GM18861 (cell line): ENCODE measurements at regions not wholly inside any gene's neighbourhood (a gene's known extent, or its start where the extent isn't known, plus 50 kb on each side); places are given as distances from the start of the nearest gene placed in this dataset.
"Not testable (repeated sequence)": the region's sequence is repeated elsewhere in the genome, so short reads cannot be mapped to it uniquely, and the experiment has no call there.

ENCODE experiments used
- ATAC-seq: cut with Tn5 transposase; IDR thresholded peaks from one replicate; pipeline ENCODE4 v1.9.1; 2021; ENCODE audit not compliant: unreplicated experiment

DNA sequence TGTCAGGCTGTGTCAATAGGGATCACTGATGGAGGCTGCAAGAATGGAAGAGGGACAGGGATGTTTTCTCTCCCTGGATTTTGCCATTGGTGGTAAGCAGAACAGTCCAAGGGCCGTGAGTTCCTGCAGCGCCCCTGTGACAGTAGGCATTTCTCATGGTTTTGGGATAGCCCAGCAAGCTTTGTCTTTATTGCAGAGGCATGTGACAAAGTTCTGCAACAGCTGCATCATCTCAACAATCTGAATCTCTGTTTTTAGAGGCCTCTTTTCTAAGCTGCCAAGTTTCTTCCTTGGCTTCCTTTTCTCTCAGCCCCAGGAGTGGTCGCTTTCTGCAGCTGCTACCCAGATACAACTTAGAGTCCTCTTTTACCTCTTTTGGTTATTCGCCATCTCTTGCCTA, 95.7 kb upstream of the TSHZ3 start:
- no peak for ATAC-seq

DNA sequence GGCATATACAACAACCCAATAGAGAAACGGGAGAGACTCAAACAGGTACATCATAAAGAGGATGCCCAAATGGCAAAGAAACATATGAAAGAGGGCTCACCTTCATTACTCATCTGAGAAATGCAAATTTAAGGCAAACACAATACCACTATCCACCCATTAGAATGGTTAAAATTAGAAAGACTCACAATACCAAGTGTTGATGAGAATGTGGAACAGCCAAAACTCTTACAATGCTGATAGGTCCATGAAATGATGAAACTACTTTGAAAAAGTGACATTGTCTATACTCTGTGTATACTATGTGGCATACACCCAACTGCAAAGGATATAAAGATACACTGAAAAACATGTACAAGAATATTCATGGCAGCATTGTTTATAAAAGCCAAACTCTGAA, 96.2 kb upstream of the TSHZ3 start:
- ATAC-seq = no peak

- no peak for ATAC-seq
Measured at GRCh38 chr19:31448221-31448657, 99.0 kb upstream of the TSHZ3 start.

GRCh38 chr19:31449379-31449778, 100.1 kb upstream of the TSHZ3 start:
- ATAC-seq = no peak

GRCh38 chr19:31450696-31451095, 101.5 kb upstream of the TSHZ3 start:
- no peak for ATAC-seq

- ATAC-seq = no peak
Measured at GRCh38 chr19:31451686-31452330, 102.6 kb upstream of the TSHZ3 start.

DNA sequence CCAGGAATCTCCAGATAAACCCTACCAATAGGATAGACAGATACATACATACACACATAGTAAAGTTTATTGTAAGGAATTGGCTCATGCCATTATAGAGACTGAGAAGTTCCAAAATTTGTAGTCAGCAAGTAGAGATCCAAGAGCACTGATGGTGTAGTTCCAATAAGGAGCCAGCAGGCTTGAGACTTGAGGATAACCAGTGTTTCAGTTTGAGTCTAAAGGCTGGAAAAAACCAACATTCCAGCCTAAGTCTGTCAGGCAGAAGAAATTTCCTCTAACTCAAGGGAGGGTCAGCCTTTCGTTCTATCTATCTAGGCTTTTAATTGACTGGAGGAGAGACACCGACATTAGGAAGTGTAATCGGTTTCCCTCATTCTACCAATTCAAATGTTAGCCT, 110.2 kb upstream of the TSHZ3 start:
- ATAC-seq = no peak

- ATAC-seq = no peak
Measured at GRCh38 chr19:31461814-31462539, 112.7 kb upstream of the TSHZ3 start.

DNA sequence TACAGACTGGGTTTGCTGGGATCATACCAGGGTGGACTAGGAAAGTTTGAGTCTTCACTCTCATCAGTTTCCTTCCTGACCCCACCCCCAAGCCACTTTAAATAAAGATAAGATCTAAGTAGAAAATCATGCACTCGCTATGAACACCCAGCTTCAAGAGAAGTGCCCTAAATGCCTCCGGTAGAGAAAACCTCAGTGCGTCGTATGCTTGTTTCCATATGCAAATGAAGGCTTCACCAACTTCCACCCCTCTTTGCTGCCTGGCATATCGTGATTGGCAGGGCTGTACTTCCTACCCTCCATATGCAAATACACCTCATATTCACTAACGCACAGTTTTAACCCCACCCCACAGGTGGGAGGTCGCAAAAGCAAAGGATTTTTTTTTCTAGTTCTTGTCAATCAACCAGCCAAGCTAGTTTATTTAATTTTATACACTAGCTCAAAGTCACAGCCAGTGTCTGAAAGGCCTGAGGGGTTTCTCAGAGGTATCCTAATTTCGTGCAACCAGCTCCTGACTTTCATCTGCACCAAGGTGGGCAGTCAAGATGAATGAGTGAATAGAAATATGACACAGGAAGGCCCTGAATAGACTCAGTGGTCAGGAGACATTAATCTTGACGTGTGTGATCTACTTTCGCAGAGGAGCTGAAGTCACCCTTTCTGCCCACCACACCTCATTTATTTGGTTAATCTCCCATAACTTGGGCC, 121.1 kb upstream of the TSHZ3 start:
- ATAC-seq = no peak

DNA sequence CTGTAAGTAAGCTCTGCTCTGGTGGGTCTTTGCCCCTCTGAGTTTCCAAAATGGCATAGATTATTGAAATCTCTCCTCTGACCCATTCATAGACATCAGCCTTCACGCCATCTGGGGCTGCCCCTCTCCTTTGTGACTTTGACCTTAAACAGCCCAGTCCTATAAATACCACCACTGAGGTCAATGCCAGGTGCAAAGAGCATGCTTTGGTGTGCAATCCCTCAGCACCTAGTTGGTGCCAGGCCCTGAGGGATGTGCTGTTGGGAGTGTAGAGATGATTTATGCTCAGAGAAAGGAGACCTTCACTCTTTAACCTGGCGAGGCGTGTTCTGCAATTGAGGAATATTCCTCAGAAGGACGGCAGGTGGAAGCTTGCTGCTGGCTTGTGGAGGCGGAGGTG, 121.7 kb upstream of the TSHZ3 start:
- no peak for ATAC-seq

- ATAC-seq = no peak
Measured at GRCh38 chr19:31478241-31478640, 129.0 kb upstream of the TSHZ3 start.

GRCh38 chr19:31483226-31483857, 134.1 kb upstream of the TSHZ3 start:
- ATAC-seq = no peak

DNA sequence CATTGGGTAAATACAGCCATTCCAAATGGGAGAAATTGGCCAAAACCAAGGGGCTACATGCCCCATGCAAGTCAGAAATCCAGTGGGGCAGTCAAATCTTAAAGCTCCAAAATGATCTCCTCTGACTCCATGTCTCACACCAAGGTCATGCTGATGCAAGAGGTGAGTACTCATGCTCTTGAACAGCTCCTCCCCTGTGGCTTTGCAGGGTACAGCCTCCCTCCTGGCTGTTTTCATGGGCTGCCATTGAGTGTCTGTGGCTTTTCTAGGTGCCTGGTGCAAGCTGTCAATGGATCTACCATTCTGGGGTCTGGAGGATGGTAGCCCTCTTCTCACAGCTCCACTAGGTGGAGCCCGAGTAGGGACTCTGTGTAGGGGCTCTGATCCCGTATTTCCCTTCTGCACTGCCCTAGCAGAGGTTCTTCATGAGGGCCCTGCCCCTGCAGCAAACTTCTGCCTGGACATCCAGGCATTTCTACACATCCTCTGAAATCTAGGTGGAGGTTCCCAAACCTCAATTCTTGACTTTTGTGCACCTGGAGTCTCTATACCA, 135.7 kb upstream of the TSHZ3 start:
- not testable (repeated sequence) for ATAC-seq

- ATAC-seq = no peak
Measured at GRCh38 chr19:31485472-31485871, 136.2 kb upstream of the TSHZ3 start.

- no peak for ATAC-seq
Measured at GRCh38 chr19:31491242-31491641, 142.0 kb upstream of the TSHZ3 start.

DNA sequence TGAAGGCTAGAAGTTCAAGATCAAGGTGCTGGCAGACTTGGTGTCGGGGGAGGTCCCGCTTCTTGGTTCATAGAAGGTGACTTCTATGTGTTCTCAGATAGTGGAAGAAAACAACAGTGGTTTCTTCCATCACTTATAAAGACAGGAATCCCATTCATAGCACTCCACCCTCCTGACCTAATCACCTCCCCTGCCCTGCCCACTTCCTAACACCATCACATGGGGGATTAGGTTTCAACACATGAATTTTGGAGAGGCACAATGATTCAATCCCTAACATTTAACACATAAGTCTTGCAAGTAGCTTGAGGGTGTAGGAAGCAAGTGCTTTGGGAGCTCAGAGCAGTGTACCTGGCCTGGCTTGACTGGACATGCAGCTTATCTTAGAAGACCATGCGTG, 142.8 kb upstream of the TSHZ3 start:
- ATAC-seq = no peak

DNA sequence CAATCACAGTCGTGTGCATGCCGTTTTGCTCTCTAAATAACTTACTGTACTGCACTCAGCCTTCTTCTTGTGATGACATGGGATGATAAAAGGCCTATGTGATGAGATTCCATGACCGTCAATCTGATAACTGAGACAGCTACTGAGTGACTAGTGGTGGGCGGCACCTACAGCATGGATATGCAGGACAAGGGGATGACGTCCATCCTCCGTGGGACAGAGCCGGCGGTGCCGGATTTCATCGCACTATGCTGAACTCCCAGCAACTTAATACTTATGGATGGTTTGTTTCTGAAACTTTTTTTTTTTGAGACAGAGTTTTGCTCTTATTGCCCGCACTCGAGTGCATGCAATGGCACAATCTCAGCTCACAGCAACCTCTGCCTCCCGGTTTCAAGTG, 146.8 kb upstream of the TSHZ3 start:
- no peak for ATAC-seq

DNA sequence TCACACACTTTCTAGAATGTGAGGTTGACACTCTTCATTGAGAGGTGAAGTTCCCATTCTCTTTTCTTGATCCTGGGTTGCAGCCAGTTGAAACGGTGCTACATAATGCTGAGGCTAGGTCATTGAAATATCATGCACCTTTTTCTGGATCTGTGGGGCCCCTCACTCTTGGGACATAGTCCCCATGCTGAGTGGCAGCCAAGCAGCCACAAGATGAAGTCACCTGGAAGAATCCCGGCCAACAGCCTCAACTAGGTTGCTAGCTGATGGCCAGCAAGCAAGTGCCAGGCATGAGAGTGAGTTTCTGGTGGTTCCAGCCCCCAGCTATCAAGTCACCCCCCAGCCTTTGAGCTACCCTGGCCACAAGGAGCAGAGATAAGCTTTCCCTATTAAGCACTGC, 148.5 kb upstream of the TSHZ3 start:
- no peak for ATAC-seq

- no peak for ATAC-seq
Measured at GRCh38 chr19:31498781-31499180, 149.5 kb upstream of the TSHZ3 start.

GRCh38 chr19:31499281-31500196, 150.3 kb upstream of the TSHZ3 start:
- no peak for ATAC-seq
